Neural progenitor cell (in vitro differentiated cells): ENCODE measurements at regions not wholly inside any gene's neighbourhood (a gene's known extent, or its start where the extent isn't known, plus 50 kb on each side); places are given as distances from the start of the nearest gene placed in this dataset.

ENCODE experiments used
- EZH2 ChIP-seq: fragments of 200-600 bp; sonication (generic); IDR thresholded peaks from 2 replicates; pipeline ENCODE4 v1.6.1; 2017; ENCODE audit warnings: antibody characterized with exemption, mild to moderate bottlenecking, moderate library complexity
- TF ChIP-seq, protein P1 (sequence below): fragments of 200-600 bp; sonication (generic); IDR thresholded peaks from 2 replicates; pipeline ENCODE4 v1.5.1; 2017; ENCODE audit warnings: antibody characterized with exemption, mild to moderate bottlenecking

GRCh38 chr17:53012364-53012763, 810.4 kb upstream of the KIF2B start:
- no peak for TF ChIP-seq EZH2
- TF ChIP-seq, protein P1, sequence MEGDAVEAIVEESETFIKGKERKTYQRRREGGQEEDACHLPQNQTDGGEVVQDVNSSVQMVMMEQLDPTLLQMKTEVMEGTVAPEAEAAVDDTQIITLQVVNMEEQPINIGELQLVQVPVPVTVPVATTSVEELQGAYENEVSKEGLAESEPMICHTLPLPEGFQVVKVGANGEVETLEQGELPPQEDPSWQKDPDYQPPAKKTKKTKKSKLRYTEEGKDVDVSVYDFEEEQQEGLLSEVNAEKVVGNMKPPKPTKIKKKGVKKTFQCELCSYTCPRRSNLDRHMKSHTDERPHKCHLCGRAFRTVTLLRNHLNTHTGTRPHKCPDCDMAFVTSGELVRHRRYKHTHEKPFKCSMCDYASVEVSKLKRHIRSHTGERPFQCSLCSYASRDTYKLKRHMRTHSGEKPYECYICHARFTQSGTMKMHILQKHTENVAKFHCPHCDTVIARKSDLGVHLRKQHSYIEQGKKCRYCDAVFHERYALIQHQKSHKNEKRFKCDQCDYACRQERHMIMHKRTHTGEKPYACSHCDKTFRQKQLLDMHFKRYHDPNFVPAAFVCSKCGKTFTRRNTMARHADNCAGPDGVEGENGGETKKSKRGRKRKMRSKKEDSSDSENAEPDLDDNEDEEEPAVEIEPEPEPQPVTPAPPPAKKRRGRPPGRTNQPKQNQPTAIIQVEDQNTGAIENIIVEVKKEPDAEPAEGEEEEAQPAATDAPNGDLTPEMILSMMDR, result no peak
